ENCODE measurements at regions not wholly inside any gene's neighbourhood (a gene's known extent, or its start where the extent isn't known, plus 50 kb on each side); places are given as distances from the start of the nearest gene placed in this dataset.

DNA sequence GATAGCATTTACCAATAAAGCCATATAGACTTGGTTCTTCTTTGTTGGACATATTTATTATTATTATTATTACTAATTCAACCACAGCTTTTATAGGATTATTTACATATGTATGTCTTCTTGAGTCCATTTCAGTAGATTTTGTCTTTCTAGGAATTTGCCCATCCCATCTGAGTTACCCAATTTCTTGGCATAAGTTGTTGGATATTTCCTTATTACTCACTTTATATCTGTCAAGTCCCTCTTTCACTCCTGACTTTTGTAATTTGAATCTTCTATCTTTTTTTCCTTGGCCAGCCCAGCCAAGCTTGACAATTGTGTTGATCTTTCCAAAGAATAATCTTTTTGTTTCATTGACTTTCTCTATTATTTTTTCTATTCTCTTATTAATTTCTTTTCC, 543.7 kb downstream of the SUCLG1 start:
- Histone ChIP-seq H3K4me2 (ENCODE audit: low read depth, low read length, poor library complexity, severe bottlenecking) (no peak overlapping the region), H4K20me1 (ENCODE audit: insufficient read depth, low read length, poor library complexity, severe bottlenecking) (no peaks in the 10 kb centered on the region), H3K9ac (ENCODE audit: low read depth, low read length, poor library complexity, severe bottlenecking) (no peak overlapping the region), H3K79me2 (ENCODE audit: insufficient read depth, low read length) (no peaks in the 10 kb centered on the region), H3K9me2 (replicated peaks; ENCODE audit: low read depth, low read length) (no peaks in the 10 kb centered on the region), H3K27me3 (ENCODE audit: insufficient read depth, low read length, poor library complexity, severe bottlenecking) (no peaks in the 10 kb centered on the region), H3K4me3 (ENCODE audit: low read length, poor library complexity, severe bottlenecking) (no peak overlapping the region), H3F3A (ENCODE audit: low read depth) (no peaks in the 10 kb centered on the region), H3K4me1 (ENCODE audit: insufficient read depth, low read length, poor library complexity, severe bottlenecking) (no peaks in the 10 kb centered on the region), H2AFZ (ENCODE audit: low read length) (no peak overlapping the region), H3K36me3 (ENCODE audit: insufficient read depth, low read length) (no peaks in the 10 kb centered on the region), H3K9me3 (ENCODE audit: insufficient read depth, low read depth, low read length) (no peaks in the 10 kb centered on the region)
- TF ChIP-seq EZH2phosphoT487 (IDR thresholded peaks at IDR 0.05; ENCODE audit: borderline replicate concordance) (no peak), CTCF (conservative IDR thresholded peaks at IDR 0.05; ENCODE audit: low read length) (no peak)

GRCh38 chr2:83908750-83909149, 550.3 kb downstream of the SUCLG1 start:
- Histone ChIP-seq H4K20me1 (ENCODE audit: insufficient read depth, low read length, poor library complexity, severe bottlenecking) (no peaks in the 10 kb centered on the region), H3K9me2 (replicated peaks; ENCODE audit: low read depth, low read length) (0 out of 2 replicates have a peak, but pooled peaks cover 4% of the 10 kb centered on the region), H3K4me2 (ENCODE audit: low read depth, low read length, poor library complexity, severe bottlenecking) (no peak overlapping the region), H2AFZ (ENCODE audit: low read length) (no peak overlapping the region), H3K4me1 (ENCODE audit: insufficient read depth, low read length, poor library complexity, severe bottlenecking) (no peaks in the 10 kb centered on the region), H3K79me2 (ENCODE audit: insufficient read depth, low read length) (no peaks in the 10 kb centered on the region), H3K4me3 (ENCODE audit: low read length, poor library complexity, severe bottlenecking) (no peak overlapping the region), H3K27me3 (ENCODE audit: insufficient read depth, low read length, poor library complexity, severe bottlenecking) (no peaks in the 10 kb centered on the region), H3K9me3 (ENCODE audit: insufficient read depth, low read depth, low read length) (no peaks in the 10 kb centered on the region), H3F3A (ENCODE audit: low read depth) (no peaks in the 10 kb centered on the region), H3K9ac (ENCODE audit: low read depth, low read length, poor library complexity, severe bottlenecking) (no peak overlapping the region), H3K36me3 (ENCODE audit: insufficient read depth, low read length) (no peaks in the 10 kb centered on the region)
- no peak for TF ChIP-seq CTCF (conservative IDR thresholded peaks at IDR 0.05; ENCODE audit: low read length)
- no peak for TF ChIP-seq EZH2phosphoT487 (IDR thresholded peaks at IDR 0.05; ENCODE audit: borderline replicate concordance)

DNA sequence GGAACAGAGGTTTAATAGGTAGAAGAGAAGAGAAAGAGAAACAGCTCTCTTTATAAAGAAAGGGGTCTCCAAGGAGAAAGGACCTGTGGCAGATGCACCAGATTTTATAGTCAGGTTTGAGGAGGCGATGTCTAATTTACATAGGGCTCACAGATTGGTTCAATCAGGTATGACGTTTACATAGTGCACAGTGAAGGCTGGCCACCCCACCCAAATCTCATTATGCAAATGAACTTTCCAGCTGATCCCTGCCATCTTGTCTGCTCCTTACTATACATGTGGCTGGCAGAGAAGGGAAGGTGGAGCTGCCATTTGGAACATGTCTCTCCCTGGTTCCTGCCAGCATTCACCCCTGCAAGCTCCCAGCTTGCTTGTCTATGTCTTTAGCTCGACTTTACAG, 557.8 kb downstream of the SUCLG1 start:
- Histone ChIP-seq H3K27me3 (ENCODE audit: insufficient read depth, low read length, poor library complexity, severe bottlenecking) (no peaks in the 10 kb centered on the region), H4K20me1 (ENCODE audit: insufficient read depth, low read length, poor library complexity, severe bottlenecking) (no peaks in the 10 kb centered on the region), H3K9me2 (replicated peaks; ENCODE audit: low read depth, low read length) (0 out of 2 replicates have a peak, but pooled peaks cover 4% of the 10 kb centered on the region), H3K4me3 (ENCODE audit: low read length, poor library complexity, severe bottlenecking) (no peak overlapping the region), H3K9me3 (ENCODE audit: insufficient read depth, low read depth, low read length) (no peaks in the 10 kb centered on the region), H3K36me3 (ENCODE audit: insufficient read depth, low read length) (no peaks in the 10 kb centered on the region), H3K4me2 (ENCODE audit: low read depth, low read length, poor library complexity, severe bottlenecking) (no peak overlapping the region), H3F3A (ENCODE audit: low read depth) (no peaks in the 10 kb centered on the region), H2AFZ (ENCODE audit: low read length) (no peak overlapping the region), H3K4me1 (ENCODE audit: insufficient read depth, low read length, poor library complexity, severe bottlenecking) (no peaks in the 10 kb centered on the region), H3K9ac (ENCODE audit: low read depth, low read length, poor library complexity, severe bottlenecking) (no peak overlapping the region), H3K79me2 (ENCODE audit: insufficient read depth, low read length) (no peaks in the 10 kb centered on the region)
- TF ChIP-seq CTCF (conservative IDR thresholded peaks at IDR 0.05; ENCODE audit: low read length): no peak
- TF ChIP-seq EZH2phosphoT487 (IDR thresholded peaks at IDR 0.05; ENCODE audit: borderline replicate concordance): no peak

Data from Loucy (cell line).